Esophagus squamous epithelium (tissue), 4 donors: ENCODE measurements at regions not wholly inside any gene's neighbourhood (a gene's known extent, or its start where the extent isn't known, plus 50 kb on each side); places are given as distances from the start of the nearest gene placed in this dataset.

Source experiments
- POLR2A ChIP-seq, 4 donors: fragments of 450-650 bp; IDR thresholded peaks; one replicate each; pipeline ENCODE4 v1.6.1; 2017; ENCODE audit warnings: antibody characterized with exemption in 4 of 4, mild to moderate bottlenecking in 4 of 4, moderate library complexity in 3 of 4
- TF ChIP-seq, protein P1 (sequence below), 6 experiments: fragments of 450-650 bp in 4 of 6; fragments of 200-600 bp in 2 of 6; sonication (generic) in 2 of 6; IDR thresholded peaks; one replicate each; pipeline ENCODE4 v1.5.1; 2016 to 2019; ENCODE audit warnings: antibody characterized with exemption in 6 of 6, mild to moderate bottlenecking in 4 of 6, moderate library complexity in 4 of 6

DNA sequence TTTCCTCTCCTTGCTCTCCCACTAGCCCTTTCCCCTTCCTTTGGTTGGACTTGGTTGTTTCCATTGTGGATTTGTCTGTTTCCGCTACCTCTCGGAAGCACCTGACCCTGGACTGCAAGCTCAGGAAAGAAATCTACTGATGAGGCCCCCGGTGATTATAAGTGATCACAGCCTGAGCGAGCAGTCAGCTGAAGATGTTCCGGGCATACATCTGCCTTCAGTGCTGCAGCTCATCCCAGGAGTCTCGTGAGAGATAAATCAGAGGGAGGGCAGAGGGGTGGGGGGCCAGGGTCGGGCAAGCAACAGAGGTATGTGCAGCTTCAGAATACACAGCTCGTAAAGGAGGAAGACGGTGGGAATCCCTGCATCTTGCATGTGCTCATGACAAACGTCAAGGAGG is 102.1 kb downstream of the MRPL46 start:
- TF ChIP-seq, protein P1, sequence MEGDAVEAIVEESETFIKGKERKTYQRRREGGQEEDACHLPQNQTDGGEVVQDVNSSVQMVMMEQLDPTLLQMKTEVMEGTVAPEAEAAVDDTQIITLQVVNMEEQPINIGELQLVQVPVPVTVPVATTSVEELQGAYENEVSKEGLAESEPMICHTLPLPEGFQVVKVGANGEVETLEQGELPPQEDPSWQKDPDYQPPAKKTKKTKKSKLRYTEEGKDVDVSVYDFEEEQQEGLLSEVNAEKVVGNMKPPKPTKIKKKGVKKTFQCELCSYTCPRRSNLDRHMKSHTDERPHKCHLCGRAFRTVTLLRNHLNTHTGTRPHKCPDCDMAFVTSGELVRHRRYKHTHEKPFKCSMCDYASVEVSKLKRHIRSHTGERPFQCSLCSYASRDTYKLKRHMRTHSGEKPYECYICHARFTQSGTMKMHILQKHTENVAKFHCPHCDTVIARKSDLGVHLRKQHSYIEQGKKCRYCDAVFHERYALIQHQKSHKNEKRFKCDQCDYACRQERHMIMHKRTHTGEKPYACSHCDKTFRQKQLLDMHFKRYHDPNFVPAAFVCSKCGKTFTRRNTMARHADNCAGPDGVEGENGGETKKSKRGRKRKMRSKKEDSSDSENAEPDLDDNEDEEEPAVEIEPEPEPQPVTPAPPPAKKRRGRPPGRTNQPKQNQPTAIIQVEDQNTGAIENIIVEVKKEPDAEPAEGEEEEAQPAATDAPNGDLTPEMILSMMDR (IDR thresholded peaks at IDR 0.05) = no peak
- TF ChIP-seq POLR2A (IDR thresholded peaks at IDR 0.05) = no peak
